T-helper 17 cell (primary cell): ENCODE measurements at regions not wholly inside any gene's neighbourhood (a gene's known extent, or its start where the extent isn't known, plus 50 kb on each side); places are given as distances from the start of the nearest gene placed in this dataset.

Source experiments
- ATAC-seq: fragments of 150-1000 bp; cut with Tn5 transposase; 2 replicates; pipeline ENCODE4 v1.10.0; 2021; ENCODE audit warnings: mild to moderate bottlenecking, moderate library complexity
- DNase-seq, 3 donors: peaks; one replicate each; pipeline versions ENCODE4 v3.0.0 to v3.0.0-alpha.2; 2020 to 2021
- H3K9me3 ChIP-seq: one replicate; pipeline ENCODE4 v1.7.0; 2013; ENCODE audit warnings: low read length, mild to moderate bottlenecking; ENCODE audit not compliant: control insufficient read depth, poor library complexity, severe bottlenecking
- H3K27ac Mint-ChIP-seq: one replicate; pipeline ENCODE4 v1.8.0; 2022; ENCODE audit warnings: mild to moderate bottlenecking, moderate library complexity, mixed read lengths
- H3K27me3 Mint-ChIP-seq: one replicate; pipeline ENCODE4 v1.8.0; 2022; ENCODE audit warnings: mixed read lengths
- H3K36me3 Mint-ChIP-seq: one replicate; pipeline ENCODE4 v1.8.0; 2022; ENCODE audit warnings: low read depth, mixed read lengths
- H3K4me1 Mint-ChIP-seq: one replicate; pipeline ENCODE4 v1.8.0; 2022; ENCODE audit warnings: mild to moderate bottlenecking, mixed read lengths
- H3K4me3 Mint-ChIP-seq: one replicate; pipeline ENCODE4 v1.8.0; 2022; ENCODE audit warnings: mild to moderate bottlenecking, moderate library complexity, mixed read lengths

GRCh38 chr11:79538775-79539174, 97.9 kb upstream of the TENM4 start:
- Mint-ChIP-seq H3K4me1 (no peaks in the 10 kb centered on the region), H3K27me3 (no peaks in the 10 kb centered on the region), H3K27ac (no peak overlapping the region), H3K36me3 (no peaks in the 10 kb centered on the region), H3K4me3 (no peak overlapping the region)
- H3K9me3 ChIP-seq = no peaks in the 10 kb centered on the region
- no peak for DNase-seq
- ATAC-seq = no peak

- Mint-ChIP-seq H3K4me3 (no peak overlapping the region), H3K4me1 (no peaks in the 10 kb centered on the region), H3K27me3 (no peaks in the 10 kb centered on the region), H3K27ac (no peak overlapping the region), H3K36me3 (no peaks in the 10 kb centered on the region)
- ATAC-seq (no peak), DNase-seq (no peak)
- H3K9me3 ChIP-seq = no peaks in the 10 kb centered on the region
Measured at GRCh38 chr11:79536155-79536917, 95.5 kb upstream of the TENM4 start.

- no peak for DNase-seq
- H3K27me3 Mint-ChIP-seq = no peaks in the 10 kb centered on the region
- H3K4me1 Mint-ChIP-seq = no peaks in the 10 kb centered on the region
- H3K27ac Mint-ChIP-seq = no peak overlapping the region
- H3K9me3 ChIP-seq = no peaks in the 10 kb centered on the region
- H3K4me3 Mint-ChIP-seq = no peak overlapping the region
- ATAC-seq = no peak
- H3K36me3 Mint-ChIP-seq = no peaks in the 10 kb centered on the region
Measured at GRCh38 chr11:79535606-79536005, 94.8 kb upstream of the TENM4 start.

- Mint-ChIP-seq H3K36me3 (no peaks in the 10 kb centered on the region), H3K4me1 (no peaks in the 10 kb centered on the region), H3K27me3 (no peaks in the 10 kb centered on the region), H3K4me3 (no peak overlapping the region), H3K27ac (no peak overlapping the region)
- no peaks in the 10 kb centered on the region for H3K9me3 ChIP-seq
- no peak for DNase-seq
- ATAC-seq = no peak
Measured at GRCh38 chr11:79525257-79525656, 84.4 kb upstream of the TENM4 start.

GRCh38 chr11:79522626-79523025, 81.8 kb upstream of the TENM4 start:
- no peaks in the 10 kb centered on the region for H3K4me1 Mint-ChIP-seq
- no peak for DNase-seq
- H3K4me3 Mint-ChIP-seq = no peak overlapping the region
- no peak overlapping the region for H3K27ac Mint-ChIP-seq
- no peaks in the 10 kb centered on the region for H3K9me3 ChIP-seq
- no peak for ATAC-seq
- H3K36me3 Mint-ChIP-seq = no peaks in the 10 kb centered on the region
- no peaks in the 10 kb centered on the region for H3K27me3 Mint-ChIP-seq

- Mint-ChIP-seq H3K4me1 (no peaks in the 10 kb centered on the region), H3K27me3 (no peaks in the 10 kb centered on the region), H3K4me3 (no peak overlapping the region), H3K36me3 (peaks cover 2% of the 10 kb centered on the region), H3K27ac (no peak overlapping the region)
- H3K9me3 ChIP-seq = no peaks in the 10 kb centered on the region
- DNase-seq (no peak), ATAC-seq (no peak)
Measured at GRCh38 chr11:79520086-79520485, 79.3 kb upstream of the TENM4 start.

- DNase-seq (no peak), ATAC-seq (no peak)
- H3K4me1 Mint-ChIP-seq = no peaks in the 10 kb centered on the region
- H3K9me3 ChIP-seq = no peaks in the 10 kb centered on the region
- peaks cover 2% of the 10 kb centered on the region for H3K36me3 Mint-ChIP-seq
- no peak overlapping the region for H3K27ac Mint-ChIP-seq
- no peak overlapping the region for H3K4me3 Mint-ChIP-seq
- no peaks in the 10 kb centered on the region for H3K27me3 Mint-ChIP-seq
Measured at GRCh38 chr11:79515781-79516180, 75.0 kb upstream of the TENM4 start.

- Mint-ChIP-seq H3K27ac (no peak overlapping the region), H3K4me3 (no peak overlapping the region), H3K4me1 (no peaks in the 10 kb centered on the region), H3K27me3 (no peaks in the 10 kb centered on the region), H3K36me3 (peaks cover 2% of the 10 kb centered on the region)
- H3K9me3 ChIP-seq = no peaks in the 10 kb centered on the region
- ATAC-seq (no peak), DNase-seq (no peak)
Measured at GRCh38 chr11:79514695-79515094, 73.9 kb upstream of the TENM4 start.

- Mint-ChIP-seq H3K4me1 (no peaks in the 10 kb centered on the region), H3K27me3 (no peaks in the 10 kb centered on the region), H3K36me3 (peaks cover 2% of the 10 kb centered on the region), H3K4me3 (no peak overlapping the region), H3K27ac (no peak overlapping the region)
- no peak for ATAC-seq
- no peaks in the 10 kb centered on the region for H3K9me3 ChIP-seq
- DNase-seq = no peak
Measured at GRCh38 chr11:79514290-79514689, 73.5 kb upstream of the TENM4 start.

- H3K27me3 Mint-ChIP-seq = no peaks in the 10 kb centered on the region
- no peak overlapping the region for H3K27ac Mint-ChIP-seq
- ATAC-seq = no peak
- no peaks in the 10 kb centered on the region for H3K4me1 Mint-ChIP-seq
- no peaks in the 10 kb centered on the region for H3K9me3 ChIP-seq
- no peak for DNase-seq
- H3K4me3 Mint-ChIP-seq = no peak overlapping the region
- peaks cover 2% of the 10 kb centered on the region for H3K36me3 Mint-ChIP-seq
Measured at GRCh38 chr11:79512706-79513469, 72.1 kb upstream of the TENM4 start.

- no peaks in the 10 kb centered on the region for H3K4me1 Mint-ChIP-seq
- H3K36me3 Mint-ChIP-seq = no peaks in the 10 kb centered on the region
- no peak for ATAC-seq
- no peak for DNase-seq
- H3K9me3 ChIP-seq = no peaks in the 10 kb centered on the region
- no peaks in the 10 kb centered on the region for H3K27me3 Mint-ChIP-seq
- no peak overlapping the region for H3K4me3 Mint-ChIP-seq
- no peak overlapping the region for H3K27ac Mint-ChIP-seq
Measured at GRCh38 chr11:79510960-79511359, 70.1 kb upstream of the TENM4 start.

- ATAC-seq = no peak
- H3K4me3 Mint-ChIP-seq = no peak overlapping the region
- H3K36me3 Mint-ChIP-seq = no peaks in the 10 kb centered on the region
- no peaks in the 10 kb centered on the region for H3K9me3 ChIP-seq
- H3K27ac Mint-ChIP-seq = no peak overlapping the region
- no peak for DNase-seq
- H3K27me3 Mint-ChIP-seq = no peaks in the 10 kb centered on the region
- no peaks in the 10 kb centered on the region for H3K4me1 Mint-ChIP-seq
Measured at GRCh38 chr11:79508461-79508860, 67.6 kb upstream of the TENM4 start.

GRCh38 chr11:79507706-79508105, 66.9 kb upstream of the TENM4 start:
- DNase-seq (no peak), ATAC-seq (no peak)
- H3K9me3 ChIP-seq = no peaks in the 10 kb centered on the region
- no peaks in the 10 kb centered on the region for H3K4me1 Mint-ChIP-seq
- H3K36me3 Mint-ChIP-seq = no peaks in the 10 kb centered on the region
- H3K27ac Mint-ChIP-seq = no peak overlapping the region
- no peaks in the 10 kb centered on the region for H3K27me3 Mint-ChIP-seq
- H3K4me3 Mint-ChIP-seq = no peak overlapping the region
